GM21447 (cell line): ENCODE measurements at regions not wholly inside any gene's neighbourhood (a gene's known extent, or its start where the extent isn't known, plus 50 kb on each side); places are given as distances from the start of the nearest gene placed in this dataset.
A peak's percentile ranks its signal among the peaks of the same experiment; 100 is the strongest.
"Not testable (repeated sequence)": the region's sequence is repeated elsewhere in the genome, so short reads cannot be mapped to it uniquely, and the experiment has no call there.

ENCODE experiments used
- ATAC-seq: cut with Tn5 transposase; IDR thresholded peaks from one replicate; pipeline ENCODE4 v1.9.1; 2021; ENCODE audit not compliant: unreplicated experiment

DNA sequence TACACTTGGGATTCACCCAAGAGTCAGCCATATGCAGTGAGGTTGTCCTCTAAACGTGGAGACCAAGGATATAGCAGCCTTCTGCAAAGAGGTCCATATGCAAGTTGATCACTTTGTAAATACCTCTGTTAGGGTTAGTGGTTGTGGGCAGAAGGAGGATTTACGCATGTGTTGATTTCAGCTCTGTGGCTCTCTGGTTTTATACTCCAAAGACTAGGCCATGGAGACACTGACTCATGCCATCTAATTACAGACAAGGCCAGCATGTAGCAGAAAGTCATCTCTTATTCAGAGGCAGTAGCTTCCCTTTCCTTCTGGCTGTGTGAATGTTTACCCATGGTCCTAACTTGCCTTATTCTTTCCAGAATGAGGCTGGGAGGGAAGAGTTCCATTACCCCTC is 140.9 kb upstream of the GOLGA6L4 start:
- not testable (repeated sequence) for ATAC-seq

DNA sequence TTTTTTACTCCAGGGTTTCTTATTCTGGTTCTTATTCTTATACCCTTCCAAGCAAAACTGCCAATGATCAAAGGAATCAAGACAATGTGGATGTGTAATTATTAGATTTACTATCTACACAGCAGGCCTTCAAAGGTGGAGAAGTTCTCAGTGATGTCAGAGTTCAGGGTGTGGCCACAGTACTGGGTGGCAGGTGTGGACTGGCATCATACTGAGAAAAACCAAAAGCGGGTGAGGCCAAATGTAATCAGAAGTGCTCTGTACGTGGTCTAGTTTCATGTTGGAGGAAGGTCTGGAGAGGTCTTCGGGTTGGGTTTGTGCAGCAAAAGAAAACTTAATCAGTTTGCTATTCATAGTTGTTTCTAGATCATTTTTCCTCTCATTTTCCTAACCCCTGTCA is 138.5 kb upstream of the GOLGA6L4 start:
- not testable (repeated sequence) for ATAC-seq

DNA sequence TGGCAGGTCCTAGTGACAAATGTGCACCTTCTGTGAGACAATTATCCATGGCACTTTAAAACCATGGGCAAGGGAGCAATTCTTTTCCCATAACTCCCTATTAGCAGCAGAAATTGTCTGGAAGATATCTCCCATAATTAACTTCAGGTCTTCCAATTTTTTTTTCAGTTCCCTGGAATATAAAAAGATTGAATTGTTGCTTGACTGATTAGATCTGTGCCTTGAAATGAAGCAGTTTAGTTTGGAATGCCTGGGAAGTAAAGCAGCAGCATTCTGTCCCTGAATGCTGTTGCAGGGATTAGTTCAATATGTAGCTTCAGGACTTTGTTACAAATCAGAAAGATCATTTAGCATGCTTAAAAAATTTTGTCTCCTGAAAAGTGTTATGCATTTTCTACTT is 137.0 kb upstream of the GOLGA6L4 start:
- ATAC-seq, result no peak

DNA sequence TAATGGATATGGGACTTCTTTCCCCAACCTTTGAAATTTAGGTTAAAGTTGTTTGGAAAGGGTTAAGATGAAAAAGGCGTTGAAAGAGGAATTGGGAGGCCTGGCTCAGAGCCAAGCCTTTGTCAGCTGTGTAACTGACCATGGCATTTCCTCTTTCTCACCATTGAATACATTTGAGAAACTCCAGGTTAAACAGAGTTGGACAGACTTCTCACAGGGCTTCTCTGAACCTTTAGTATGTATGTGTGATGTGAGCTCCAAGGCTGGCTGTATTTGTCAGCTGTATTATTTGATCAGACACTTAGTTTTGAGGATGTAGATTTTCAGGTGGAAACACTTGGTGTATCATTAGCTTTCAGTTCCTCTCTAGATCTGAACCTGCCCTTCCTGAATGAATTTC is 136.4 kb upstream of the GOLGA6L4 start:
- ATAC-seq, result peak; percentile 68

DNA sequence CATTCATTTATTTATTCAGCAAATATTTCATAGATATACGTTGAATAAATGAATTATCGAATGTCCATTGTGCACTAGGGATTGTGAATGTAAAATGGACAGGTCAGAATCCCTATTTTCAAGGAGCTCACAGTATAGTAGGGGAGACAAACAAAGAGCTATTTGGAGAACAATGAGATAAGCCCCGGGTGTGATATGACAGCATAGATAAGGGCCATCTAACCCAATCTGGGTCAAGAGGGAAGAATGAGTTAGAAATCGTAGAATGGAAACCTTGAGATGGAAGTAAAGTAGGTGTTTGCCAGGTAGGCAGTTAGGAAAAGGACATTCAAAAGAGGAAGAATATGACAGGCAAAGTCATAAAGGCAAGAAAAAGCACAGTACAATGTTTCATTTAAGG is 132.2 kb upstream of the GOLGA6L4 start:
- ATAC-seq, result no peak

DNA sequence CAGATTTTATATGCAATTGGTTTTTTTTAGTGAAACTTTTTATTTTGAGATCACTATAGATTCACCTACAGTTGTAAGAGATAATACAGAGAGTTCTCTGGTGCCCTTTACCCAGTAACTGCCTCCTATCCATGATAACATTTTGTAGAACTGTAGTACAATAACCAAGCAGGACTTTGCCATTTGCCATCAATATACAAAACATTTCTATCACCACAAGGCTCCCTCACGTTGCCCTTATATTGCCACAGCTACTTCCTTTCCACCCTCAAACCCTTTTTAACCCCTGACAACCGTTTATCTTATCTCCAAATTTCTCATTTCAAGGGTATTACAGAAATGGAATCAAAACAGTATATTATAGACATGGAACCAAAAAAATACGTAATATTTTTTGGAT is 130.7 kb upstream of the GOLGA6L4 start:
- no peak for ATAC-seq

DNA sequence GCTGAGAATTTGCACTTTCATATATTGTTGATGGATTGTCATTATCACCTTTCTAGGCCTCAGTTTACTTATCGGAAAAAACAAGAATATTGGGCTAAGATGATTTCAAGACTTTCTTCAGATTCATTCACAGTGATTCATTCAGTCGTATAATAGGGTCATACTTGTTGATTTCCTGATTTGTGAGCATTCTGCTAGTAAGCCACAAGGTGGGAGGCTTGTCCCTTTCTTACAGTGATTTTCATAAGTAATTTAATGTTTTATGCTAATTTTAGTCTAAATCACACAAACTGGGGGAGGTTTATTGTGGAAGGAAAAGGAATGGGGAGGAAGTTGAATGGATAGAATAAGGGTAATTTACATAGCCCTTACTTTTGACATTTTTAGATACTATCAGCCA is 126.8 kb upstream of the GOLGA6L4 start:
- ATAC-seq, result no peak

DNA sequence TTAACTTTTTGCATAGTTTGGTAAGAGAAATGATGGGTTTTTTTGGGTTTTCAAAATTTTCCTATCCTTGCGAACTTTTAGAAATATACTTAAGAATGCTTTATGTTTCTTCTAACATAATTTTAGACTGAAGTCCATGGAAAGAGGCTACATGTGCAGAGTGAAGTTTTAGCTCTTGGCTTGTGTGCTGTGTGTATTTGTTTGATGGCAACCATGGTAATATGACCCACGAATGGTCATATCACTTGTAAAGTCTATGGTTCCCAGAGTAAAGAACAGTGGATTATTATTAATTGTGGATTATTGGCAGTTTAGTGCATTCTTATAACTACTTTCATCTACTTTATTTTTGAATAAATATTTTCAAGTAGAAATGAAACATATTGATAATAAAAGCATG is 124.0 kb upstream of the GOLGA6L4 start:
- no peak for ATAC-seq

DNA sequence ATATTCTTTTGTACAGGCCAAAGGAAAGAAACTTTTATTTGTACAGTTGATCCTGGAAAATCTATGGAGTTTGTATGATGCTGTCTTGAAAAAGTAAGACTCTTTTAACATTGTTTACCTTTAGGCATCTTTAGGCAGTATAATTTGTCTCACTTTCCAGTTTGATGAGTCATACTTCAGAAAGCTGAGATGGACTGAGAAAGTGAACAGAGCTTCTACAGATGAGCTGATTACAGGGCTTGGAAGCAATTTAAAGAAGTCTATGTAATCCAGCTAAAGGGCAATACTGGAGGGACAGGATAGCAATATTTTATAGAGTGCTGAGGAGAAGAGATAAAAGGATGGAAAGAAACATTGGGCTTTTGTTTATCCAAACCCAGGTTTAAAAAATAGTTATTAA is 123.5 kb upstream of the GOLGA6L4 start:
- ATAC-seq, result no peak

DNA sequence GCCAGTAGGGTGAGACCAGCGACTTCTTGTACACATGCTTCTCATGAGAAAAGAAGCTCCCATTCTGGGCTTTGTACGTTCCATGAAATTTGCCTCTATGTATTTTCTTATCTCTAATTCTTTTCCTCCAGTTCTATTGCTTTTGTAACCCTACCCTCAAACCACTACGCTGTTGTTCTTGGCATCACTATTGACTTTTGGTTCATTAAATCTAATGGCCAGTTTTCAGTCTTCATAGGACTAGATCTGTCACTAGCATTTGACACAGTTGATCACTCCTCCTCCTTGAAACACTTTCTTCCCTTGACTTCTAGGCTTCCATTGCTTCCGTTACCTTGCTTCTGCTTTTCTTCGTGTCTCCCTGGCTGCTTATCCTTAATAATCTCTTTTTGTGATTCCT is 121.7 kb upstream of the GOLGA6L4 start:
- ATAC-seq, result no peak

DNA sequence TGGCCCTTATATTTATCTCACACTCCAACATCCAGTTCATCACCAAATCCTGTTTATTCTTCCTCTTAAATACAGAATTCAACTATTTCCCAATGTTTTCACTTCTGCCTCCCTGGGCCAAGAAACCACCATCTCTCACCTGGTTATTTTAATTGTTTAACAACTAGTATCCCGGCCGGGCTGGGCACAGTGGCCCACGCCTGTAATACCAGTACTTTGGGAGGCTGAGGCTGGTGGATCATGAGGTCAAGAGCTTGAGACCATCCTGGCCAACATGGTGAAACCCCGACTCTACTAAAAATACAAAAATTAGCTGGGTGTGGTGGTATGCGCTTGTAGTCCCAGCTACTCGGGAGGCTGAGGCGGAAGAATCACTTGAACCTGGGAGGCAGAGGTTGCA is 120.9 kb upstream of the GOLGA6L4 start:
- ATAC-seq, result not testable (repeated sequence)

DNA sequence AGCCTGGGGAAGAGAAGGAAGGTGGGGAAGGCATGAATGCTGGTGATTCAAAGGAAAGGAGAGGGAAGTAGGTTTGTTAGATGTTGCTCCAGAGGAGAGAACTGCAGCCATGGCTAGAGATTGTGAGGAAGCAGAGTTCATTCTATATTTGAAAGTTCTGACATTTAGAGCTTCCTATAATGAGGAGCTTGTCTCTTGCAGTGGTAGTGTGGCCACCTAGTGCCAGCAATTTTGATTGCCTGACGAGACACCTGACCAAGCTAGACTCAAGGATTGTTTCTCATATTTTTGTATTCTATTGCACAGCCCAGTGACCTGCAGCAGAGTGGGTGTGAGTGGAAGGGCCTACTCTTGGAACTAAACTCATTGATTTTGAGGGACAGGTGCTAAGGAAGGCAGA is 116.2 kb upstream of the GOLGA6L4 start:
- ATAC-seq, result not testable (repeated sequence)

DNA sequence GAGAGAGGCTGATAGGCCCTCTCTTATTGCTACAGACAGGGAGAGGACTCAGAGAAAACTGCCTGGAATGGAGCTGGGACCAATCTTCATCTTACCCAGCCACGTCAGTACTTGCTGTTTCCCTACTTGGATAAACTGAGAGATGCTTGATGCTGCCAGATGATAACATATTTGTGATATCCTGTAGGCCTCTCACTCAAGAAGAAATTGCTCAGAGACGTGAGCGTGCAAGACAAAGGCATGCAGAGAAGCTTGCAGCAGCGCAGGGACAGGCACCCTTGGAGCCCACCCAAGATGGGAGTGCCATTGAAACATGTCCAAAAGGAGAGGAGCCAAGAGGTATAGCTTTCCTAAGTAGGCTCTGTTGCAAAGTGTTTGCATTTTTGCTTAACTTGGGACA is 114.7 kb upstream of the GOLGA6L4 start:
- ATAC-seq, result not testable (repeated sequence)

DNA sequence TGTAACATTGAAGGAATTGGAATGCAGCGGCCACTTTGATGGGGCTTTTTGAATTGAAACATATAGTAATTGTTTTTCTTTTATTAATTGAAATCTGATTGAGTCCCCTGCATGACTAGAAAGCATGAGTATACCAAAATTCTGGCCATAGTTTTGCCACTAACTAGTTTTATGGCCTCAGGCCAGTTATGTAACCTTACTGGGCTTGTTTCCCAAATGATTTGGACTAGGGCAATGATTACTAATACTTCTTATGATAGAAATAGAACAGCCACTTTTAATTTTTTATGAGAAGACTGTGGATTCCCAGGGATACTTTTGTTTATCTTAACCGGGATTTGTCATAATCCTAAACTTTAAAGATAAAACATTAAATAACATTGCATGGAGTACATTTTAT is 106.9 kb upstream of the GOLGA6L4 start:
- ATAC-seq, result not testable (repeated sequence)

DNA sequence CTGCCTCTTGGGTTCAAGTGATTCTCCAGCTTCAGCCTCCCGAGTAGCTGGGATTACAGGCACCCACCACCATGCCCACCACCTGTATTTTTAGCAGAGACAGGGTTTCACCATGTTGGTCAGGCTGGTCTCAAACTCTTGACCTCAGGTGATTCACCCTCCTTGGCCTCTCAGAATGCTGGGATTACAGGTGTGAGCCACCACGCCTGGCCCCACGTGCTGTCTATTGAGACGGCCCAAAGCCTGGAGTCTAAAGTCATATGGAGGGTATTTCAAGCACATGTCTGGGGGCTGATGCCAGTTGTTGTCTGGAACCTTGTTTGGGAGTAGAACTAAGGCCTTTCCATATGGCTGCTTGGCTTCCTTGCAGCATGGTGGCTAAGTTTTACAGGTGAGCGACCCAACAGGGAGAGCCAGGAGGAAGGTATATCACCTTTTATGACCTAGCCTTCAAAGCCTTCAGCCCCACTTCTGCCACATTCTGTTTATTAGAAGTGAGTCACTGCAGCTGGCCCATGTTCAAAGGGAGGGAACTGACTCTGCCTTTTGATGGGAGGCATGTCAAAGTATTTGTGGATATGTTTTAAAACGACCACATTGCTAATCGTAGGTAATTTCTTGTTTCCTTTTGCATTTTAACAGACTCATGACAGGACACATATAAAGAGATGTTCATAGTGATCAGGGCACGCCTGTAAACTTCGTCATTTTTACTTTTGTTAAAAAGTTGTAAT is 105.3 kb upstream of the GOLGA6L4 start:
- not testable (repeated sequence) for ATAC-seq

DNA sequence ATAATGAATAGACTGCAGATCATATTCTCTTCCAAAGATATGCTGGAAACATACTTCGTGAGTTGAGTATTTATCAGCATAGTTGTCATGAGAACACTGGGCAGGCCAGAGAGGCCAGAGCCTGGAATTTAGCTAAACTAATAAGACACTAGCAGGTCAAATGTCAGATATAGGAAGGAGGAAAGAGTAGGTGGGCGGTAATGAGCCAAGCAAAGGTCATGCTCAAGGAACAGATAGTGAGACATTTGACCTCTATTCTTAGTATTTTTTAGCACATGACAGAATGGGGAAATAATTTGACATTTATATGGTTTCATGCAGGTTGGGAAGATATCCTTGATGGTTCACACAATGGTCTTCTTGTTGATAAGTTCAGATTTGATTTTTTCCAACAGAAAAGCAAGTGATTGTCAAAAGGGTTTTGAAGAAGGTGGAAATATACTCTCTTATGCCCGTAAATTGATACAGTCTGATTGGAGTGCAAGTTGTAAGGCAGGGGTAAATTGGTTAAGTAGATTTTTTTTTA is 99.6 kb upstream of the GOLGA6L4 start:
- not testable (repeated sequence) for ATAC-seq

DNA sequence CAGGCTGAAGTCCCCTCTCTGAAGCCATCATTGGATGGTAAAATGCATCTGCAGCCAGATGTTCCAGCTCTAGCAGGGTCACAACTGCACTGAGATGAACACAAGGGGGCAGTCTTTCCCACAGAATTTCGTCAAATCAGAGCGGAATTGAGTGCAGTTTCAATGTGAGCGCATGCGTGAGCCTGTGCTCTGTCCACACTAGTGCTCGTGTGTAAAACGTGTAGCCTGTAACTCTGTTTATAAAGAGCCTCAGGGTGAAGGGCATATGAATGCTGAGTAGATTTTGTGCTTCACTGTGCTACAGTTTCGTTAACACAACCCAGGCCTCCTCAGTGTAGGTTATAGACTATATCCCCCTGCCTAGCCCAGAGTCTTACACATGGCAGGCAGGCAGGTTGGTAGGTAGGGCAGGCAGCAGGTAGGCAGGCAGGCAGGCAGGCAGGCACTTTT is 92.7 kb upstream of the GOLGA6L4 start:
- ATAC-seq, result peak; percentile 93

DNA sequence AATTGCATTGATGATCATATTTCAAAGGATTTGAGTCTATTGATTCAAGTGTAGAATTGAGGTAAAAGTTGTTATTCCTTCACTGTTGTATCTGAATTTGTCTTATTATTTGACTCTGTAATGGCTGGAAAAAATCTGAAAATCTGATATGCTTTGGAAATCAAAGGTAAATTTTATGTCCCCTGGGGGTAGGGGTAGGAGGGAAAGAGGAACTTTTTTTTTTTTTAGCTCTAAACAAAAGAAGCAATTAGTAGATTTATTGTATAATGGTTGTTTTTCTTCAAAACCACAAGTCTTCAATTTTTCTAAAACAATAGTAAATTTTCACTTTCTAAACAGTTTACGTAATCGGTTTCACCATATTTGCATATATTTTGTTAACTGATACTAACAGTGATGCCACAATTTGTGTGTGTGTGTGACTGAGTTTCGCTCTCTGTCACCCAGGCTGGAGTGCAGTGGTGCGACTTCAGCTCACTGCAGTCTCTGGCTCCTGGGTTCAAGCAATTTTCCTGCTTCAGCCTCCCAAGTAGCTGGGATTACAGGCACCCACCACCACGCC is 91.7 kb upstream of the GOLGA6L4 start:
- no peak for ATAC-seq

DNA sequence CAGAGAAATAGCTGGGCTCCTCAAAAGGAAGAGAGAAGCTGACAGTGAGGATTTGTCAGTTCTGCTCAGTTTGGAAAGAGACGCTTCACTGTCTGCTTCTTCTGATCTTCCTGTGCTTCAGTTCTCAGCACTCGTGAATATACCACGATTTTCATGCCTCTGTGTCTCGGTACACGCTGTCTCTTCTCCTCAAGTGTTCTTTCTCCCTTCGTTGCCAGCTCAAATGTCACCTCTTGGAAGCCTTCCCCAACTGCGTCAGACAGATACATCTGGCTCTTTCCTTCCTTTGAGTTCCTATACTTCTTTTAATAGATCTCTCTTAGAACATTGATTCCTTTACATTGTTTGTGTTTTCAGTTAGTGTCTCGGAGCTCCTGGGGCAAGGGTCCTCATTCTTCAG is 90.6 kb upstream of the GOLGA6L4 start:
- ATAC-seq, result not testable (repeated sequence)

DNA sequence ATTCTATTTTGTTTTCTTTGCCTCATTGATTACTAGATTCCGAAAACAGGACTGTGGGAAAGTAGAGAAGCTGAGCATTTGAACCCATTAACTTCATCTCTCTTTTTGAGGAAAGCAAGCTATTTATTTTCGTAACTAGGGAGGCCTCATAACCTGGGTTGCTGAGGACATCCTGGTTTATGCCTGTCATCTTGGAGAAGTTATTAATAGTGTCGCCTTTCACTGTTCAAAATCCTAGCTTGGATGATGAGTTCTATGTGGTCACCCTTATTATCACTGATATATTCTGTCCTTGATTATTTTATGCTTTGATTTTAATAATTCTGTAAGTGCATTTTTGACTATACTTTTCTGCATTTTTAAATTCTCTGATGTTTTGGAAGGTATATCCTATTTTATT is 89.3 kb upstream of the GOLGA6L4 start:
- not testable (repeated sequence) for ATAC-seq

DNA sequence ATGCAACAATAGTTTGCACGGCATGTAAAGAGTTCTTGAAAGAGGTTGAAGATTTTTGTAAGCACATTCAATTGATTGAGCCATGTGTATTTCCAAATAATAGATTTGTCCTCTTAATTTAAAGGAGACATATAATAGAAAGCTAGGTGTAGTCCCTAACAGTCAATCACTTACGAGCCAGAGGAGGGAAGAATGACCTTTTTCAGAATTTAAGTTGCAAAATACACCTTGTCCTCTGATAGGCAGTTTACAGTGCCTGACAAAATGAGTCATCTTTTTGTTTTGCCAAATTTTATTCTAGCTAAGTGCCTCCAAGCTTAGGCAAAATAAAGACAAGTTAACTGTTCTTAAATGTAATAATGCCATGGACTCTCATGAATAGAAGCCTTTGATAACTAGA is 88.3 kb upstream of the GOLGA6L4 start:
- ATAC-seq, result not testable (repeated sequence)

DNA sequence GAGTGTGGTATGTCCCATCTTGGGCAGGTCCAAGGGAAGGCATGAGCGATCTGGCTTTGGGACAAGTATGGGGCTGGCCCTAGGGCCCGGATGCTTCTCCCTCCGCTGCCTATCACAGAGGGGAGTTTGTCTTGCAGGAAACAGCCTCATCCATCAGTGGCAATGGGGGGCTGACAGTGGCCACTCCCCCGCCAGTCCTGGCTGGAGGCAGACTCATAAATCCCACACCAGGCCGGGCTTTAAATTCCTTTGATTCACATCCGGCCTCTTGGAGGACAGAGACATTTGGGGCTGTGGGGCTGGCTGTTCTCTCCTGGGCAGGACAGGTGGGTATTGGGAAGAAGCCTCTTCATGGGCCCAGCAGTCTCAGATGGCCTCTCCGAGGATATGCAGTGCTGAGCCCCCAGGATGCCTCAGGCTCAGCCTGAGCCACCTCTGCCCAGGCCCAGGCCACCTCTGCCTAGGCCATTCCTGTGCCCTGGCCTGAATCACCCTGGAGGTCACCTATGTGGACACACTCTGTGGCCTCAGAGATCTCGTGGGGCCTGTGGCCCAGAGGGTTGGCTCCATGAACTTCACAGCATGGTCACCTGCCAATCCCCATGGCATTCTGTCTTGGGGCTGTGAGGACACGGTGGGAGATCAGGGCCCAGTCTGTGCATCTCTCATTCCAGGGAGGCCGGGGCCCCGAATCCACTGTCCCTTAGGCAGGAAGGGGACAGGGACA is 84.2 kb upstream of the GOLGA6L4 start:
- no peak for ATAC-seq
